HG03378 (cell line): ENCODE measurements at regions not wholly inside any gene's neighbourhood (a gene's known extent, or its start where the extent isn't known, plus 50 kb on each side); places are given as distances from the start of the nearest gene placed in this dataset.

Source experiments
- ATAC-seq: cut with Tn5 transposase; IDR thresholded peaks from one replicate; pipeline ENCODE4 v1.9.1; 2021; ENCODE audit warnings: mild to moderate bottlenecking, moderate library complexity; ENCODE audit not compliant: unreplicated experiment

DNA sequence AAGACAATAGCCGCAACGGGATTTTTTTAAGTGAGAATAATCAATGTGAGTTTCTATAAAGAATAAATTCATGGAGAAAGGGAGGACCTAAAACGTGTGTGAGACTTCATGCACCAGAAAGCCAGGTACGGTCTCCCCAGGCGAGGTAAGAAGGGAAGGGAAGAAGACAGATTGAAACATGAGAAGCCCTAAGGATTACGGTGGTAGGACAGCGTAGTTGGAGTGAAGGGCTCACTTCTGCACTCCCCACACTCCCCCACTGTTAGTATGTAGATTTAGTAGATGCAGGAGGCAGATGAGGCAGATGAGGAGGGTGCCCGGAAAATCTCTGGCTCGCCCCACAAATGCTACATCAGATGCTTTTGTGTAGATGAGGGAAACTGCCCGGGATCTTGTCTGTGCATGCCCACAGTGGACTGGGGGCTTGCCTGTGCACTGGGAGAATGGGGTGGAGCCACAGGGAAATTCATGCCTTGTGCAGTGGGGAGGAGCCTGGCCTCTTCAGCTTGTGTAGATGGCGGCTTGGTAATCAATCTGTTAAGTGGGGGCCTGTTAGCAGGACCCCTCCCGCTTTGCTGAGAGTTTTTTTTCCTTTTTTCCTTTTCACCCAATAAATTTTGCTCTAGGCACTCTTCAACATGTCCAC is 1544.5 kb upstream of the TENM3 start:
- no peak for ATAC-seq

DNA sequence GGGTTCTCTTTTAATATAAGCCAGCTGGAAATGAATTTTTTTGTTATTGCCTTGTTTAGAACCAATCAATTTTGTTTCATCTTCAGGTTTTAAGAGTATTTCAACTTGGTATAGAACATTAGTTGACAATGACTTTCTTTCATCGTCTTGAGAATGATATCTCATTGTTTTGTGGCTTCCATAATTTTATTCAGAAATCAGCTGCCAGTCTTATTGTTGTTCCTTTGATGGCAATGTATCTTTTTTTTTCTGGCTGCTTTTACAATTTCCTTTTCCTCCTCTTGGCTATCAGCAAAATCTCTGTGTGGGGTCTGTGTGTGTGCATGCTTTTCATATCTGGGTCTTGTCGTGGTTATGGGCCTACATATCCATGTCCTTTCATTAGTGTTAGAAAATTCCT is 1536.4 kb upstream of the TENM3 start:
- no peak for ATAC-seq

- no peak for ATAC-seq
Measured at GRCh38 chr4:180710628-180711337, 1532.4 kb upstream of the TENM3 start.

DNA sequence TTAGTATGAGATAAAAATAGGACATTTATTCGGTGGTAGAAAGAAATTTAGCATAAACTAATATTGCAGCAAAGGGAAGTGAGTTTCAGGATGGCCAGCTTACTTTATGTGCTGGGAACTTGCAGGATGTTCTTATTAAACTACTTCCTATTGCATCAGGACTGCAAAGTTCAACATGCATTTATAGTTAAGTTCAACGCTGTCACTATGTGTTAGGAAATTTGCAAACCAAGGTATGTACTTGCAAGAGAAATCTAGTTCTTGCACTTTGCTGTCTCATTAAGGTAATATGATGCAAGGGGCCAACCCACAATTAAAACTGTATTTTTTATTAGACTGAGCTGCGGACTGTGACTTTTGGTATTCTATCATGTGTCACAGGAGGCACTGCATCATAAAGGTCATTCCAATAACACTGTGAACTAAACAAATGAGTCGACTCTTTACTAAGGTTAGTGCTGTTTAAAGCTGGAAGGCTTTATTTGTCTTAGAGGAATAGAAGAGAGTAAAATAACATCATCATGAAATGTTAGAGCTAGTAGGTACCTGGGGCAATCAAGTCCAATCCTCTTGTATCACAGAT is 1525.7 kb upstream of the TENM3 start:
- no peak for ATAC-seq

GRCh38 chr4:180721356-180721755 is 1521.8 kb upstream of the TENM3 start:
- no peak for ATAC-seq

GRCh38 chr4:180726611-180727010 is 1516.6 kb upstream of the TENM3 start:
- no peak for ATAC-seq

DNA sequence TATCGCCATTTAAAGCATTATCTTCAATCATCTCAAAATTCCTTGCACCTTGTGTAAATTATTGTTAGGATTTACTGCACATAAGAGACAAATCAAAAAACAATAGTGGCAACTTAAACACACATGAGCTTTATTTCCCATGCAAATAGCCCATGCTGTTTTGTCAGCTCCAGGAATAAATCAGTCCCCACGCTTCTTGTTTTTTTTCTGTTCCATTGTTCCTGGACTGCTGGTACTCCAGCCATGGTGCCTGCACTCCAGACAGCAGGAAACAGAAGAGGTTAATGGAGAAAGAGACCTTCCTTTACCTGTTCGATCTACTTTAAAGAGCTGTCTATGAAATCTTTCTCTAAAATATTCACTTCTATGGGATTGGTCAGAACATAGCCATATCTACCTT is 1515.7 kb upstream of the TENM3 start:
- no peak for ATAC-seq

GRCh38 chr4:180734753-180735432 is 1508.3 kb upstream of the TENM3 start:
- no peak for ATAC-seq

DNA sequence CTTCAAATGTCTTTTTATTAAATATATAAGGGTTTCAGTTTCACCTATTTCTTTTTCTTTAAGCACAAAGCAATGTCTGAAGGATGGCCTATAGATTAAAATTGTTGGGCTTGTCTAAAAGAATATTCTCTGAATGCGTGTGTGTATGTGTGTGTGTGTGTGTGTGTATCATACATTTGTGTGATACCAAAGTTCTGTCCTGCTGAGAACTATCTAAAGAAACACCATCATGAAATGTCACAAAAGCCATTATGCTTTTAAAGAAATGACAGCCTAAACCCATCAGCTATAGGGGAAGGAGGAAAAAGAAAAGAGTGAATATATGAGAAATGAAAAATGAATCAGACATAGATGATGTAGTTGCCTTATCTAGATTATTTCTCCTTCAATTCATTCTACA is 1501.5 kb upstream of the TENM3 start:
- ATAC-seq: no peak

DNA sequence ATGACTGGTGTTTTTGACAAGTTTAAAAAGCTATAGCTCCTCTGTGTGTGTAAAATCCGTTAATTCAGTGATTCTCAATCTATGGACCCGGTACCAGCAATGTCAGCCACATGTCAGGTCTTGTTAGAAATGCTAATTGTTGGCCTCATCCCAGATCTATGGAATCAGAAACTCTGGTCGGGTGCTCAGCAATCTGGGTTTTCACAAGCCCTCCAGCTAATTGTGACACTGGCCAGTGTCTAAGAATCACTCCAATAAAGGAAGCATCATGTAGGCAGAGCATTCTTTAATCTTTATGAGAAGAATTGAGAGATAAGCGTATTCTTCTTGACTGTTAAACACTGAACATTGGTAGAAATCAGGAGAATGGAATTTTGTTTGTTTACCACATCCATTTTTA is 1498.2 kb upstream of the TENM3 start:
- no peak for ATAC-seq

DNA sequence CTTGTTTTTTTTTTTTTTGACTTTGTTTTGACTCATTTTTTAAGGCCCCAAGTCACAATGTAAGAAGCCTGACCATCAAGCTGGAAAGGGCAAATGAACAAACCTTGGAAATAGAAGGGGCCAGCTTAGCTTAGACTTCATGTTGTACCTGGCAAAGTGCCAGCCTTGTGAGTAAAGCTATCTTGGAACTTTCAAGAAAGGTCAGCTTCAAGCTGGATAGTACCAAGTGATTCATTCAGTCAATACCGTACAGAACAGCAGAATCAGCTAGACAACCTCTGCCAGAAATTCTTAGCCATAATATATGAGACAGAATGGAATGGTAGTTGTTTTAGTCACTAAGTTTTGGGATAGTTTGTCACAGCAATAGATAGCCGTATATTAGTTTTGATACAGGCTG is 1492.2 kb upstream of the TENM3 start:
- no peak for ATAC-seq

DNA sequence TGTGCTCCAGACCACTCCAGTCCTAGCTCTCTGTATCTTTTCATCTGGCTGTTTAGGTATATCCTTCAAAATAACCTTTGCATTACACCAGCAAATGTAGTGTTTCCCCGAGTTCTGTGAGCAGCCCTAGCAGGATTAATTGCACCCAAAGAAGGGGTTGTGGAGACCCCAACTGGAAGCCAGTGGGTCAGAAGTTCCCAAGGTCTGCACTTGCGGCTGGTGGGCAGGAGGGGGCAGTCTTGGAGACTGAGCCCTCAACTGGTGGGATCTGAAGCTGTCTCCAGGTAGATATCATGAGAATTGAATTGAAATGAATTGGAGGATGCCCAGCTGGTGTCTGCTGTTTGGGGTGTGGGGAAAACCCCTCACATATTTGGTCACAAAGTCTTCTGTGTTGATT is 1485.3 kb upstream of the TENM3 start:
- no peak for ATAC-seq

DNA sequence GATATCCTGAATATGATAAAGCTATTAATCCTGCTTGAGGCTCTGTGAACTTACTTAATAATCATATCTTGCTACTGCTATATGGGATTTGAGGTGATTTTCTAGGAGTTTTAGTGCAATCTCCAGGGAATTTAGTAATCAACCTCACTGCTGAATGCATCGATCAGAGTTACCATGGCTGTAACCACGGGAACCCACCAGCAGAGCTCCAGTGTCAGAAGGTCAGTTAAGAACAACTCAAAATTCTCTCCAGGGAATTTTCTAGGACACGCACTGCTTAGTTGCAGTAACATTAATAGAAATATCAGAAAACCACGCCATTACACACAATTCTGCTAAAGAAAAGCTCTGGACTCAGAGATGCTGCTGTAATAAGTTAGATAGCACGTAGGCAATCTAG is 1477.2 kb upstream of the TENM3 start:
- no peak for ATAC-seq

- no peak for ATAC-seq
Measured at GRCh38 chr4:180766944-180767729, 1476.1 kb upstream of the TENM3 start.

DNA sequence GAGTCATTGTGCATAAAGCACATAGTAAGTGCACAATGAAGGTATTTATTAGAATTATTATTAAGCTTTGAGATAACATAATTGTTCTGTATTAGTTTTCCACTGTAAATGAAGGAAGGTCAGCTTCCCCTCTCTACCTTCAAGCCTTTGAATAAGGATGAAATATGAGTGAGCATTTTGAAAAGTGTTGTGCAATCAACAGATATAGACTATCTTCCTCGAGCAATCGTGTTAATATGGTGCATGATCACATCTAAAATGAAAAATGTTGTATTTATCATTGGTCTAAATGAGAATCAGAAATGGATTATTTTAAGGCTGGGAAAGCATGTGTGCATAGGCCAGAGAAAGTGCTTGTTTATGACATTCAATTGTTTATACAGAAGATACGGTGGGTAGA is 1474.6 kb upstream of the TENM3 start:
- ATAC-seq: no peak

- no peak for ATAC-seq
Measured at GRCh38 chr4:180769791-180770190, 1473.4 kb upstream of the TENM3 start.

DNA sequence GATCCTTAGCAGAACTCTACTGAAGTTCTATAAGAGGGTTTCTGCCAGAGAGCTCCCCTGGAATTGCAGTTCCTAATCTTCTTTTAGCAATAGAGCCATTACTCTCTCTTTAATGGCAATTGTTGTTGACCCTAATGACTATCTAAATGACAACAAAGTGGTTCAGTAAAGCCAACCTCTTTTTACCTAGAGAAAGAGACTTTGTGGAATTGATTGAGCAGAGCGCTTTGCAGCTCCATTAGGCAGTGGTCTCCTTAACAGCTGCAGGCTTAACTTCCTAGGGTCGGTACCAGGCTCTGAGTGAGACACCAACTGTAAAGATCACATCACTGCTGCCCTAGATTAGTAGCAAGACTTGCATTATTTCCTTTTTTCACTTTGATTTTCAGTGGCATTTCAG is 1472.9 kb upstream of the TENM3 start:
- ATAC-seq: no peak

DNA sequence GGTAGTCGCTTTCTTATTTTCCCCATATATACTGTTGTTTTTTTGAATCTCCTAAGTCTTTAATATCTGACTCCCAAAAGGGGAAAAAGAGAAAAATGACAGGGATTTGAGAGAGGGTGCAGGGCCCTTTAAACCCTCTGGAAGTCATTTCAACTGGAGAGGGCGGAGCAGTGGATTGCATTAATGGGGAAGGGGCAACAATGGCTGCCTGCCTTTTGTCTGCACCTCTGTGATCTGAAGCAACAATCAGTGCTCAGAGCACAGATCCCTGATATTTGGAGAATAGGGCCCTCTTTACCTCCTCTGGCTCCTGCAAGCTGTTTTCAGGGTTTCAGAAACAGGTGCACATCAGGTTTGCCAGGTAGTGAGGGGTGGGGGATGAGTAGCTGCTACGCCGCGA is 1458.3 kb upstream of the TENM3 start:
- no peak for ATAC-seq

DNA sequence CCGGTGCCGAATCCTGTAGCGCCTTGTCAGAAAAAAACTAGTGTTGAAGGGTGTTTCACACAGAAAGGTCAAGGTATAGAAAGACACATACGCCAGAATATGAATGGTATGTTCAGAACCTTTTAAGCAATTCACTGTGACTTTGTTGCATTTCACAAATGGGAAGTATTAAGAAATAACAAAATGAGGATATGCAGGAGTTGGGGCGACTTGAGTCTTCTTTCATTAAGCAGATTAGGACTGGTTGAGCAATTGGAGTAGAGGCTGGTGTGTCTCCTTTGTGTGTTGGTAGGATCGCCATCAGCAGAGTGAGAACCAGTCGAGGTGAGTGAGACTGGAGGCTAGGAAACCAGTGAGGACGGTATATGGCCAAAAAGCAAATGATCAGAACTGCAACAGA is 1454.5 kb upstream of the TENM3 start:
- ATAC-seq: no peak

GRCh38 chr4:180789929-180790328 is 1453.3 kb upstream of the TENM3 start:
- ATAC-seq: no peak

DNA sequence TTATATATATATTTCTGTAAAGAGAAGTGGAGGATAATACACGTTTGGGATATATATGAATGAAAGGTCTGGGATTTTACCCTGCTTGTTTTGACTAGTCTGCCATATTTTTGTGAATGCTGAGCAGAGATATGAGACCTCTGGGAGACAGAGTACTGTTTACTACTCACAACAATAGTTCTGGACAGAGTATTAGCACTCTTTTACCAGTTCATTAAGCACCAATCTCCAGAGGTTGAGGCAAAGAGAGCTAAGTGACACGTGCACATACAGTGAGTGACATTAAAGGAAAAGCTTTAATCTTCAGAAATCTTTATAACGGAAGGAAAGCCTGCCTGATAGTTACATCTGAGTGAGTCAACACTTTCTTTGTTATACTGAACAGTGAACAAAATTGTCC is 1452.7 kb upstream of the TENM3 start:
- no peak for ATAC-seq
